Skeletal muscle satellite cell (primary cell): ENCODE measurements at regions not wholly inside any gene's neighbourhood (a gene's known extent, or its start where the extent isn't known, plus 50 kb on each side); places are given as distances from the start of the nearest gene placed in this dataset.

Experiments
- H3K27me3 ChIP-seq: 2 replicates; pipeline ENCODE4 v1.7.0; 2013; ENCODE audit warnings: low read length; ENCODE audit not compliant: control insufficient read depth, insufficient read depth
- H3K36me3 ChIP-seq: 2 replicates; pipeline ENCODE4 v1.7.0; 2013; ENCODE audit warnings: mild to moderate bottlenecking, control low read depth, low read length; ENCODE audit not compliant: insufficient read depth
- H3K4me1 ChIP-seq: 2 replicates; pipeline ENCODE4 v1.7.0; 2013; ENCODE audit warnings: low read length; ENCODE audit not compliant: control insufficient read depth, insufficient read depth
- H3K4me2 ChIP-seq: 2 replicates; pipeline ENCODE4 v1.7.0; 2013; ENCODE audit warnings: mild to moderate bottlenecking, low read length
- H3K4me3 ChIP-seq: 2 replicates; pipeline ENCODE4 v1.7.0; 2013; ENCODE audit warnings: low read length
- H3K9ac ChIP-seq: 2 replicates; pipeline ENCODE4 v1.7.0; 2013; ENCODE audit warnings: mild to moderate bottlenecking, low read depth, low read length, moderate library complexity
- H3K9me3 ChIP-seq: replicated peaks from 2 replicates; pipeline ENCODE4 v1.7.0; 2013; ENCODE audit warnings: mild to moderate bottlenecking, control low read depth, low read length

DNA sequence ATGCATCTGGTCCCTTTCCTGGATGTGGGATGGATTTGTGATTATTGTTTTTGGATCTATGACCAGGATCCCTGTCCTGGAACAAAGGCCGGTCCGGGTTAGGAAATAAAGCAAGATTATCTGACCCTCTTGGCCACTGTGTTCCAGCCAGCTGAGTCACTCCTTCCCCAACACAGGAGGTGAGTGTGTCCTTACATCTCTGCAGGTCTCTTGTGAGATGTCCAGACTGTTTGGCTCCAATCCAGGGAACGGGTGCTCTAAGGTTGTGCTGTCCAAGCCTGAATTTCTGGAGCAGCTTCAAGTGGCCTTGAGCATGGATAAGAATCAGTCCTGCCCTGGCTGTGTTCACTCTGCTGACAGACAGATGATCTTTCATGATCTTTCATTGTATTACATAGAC is 136.5 kb upstream of the CCL2 start:
- H3K4me3 ChIP-seq = no peak overlapping the region
- no peaks in the 10 kb centered on the region for H3K36me3 ChIP-seq
- no peaks in the 10 kb centered on the region for H3K27me3 ChIP-seq
- H3K9me3 ChIP-seq = no peaks in the 10 kb centered on the region
- no peak overlapping the region for H3K4me2 ChIP-seq
- H3K4me1 ChIP-seq = no peaks in the 10 kb centered on the region
- H3K9ac ChIP-seq = no peak overlapping the region

- Histone ChIP-seq H3K27me3 (no peaks in the 10 kb centered on the region), H3K4me3 (no peak overlapping the region), H3K4me1 (no peaks in the 10 kb centered on the region), H3K4me2 (no peak overlapping the region), H3K9me3 (no peaks in the 10 kb centered on the region), H3K36me3 (no peaks in the 10 kb centered on the region), H3K9ac (no peak overlapping the region)
Measured at GRCh38 chr17:34121311-34121710, 133.8 kb upstream of the CCL2 start.

DNA sequence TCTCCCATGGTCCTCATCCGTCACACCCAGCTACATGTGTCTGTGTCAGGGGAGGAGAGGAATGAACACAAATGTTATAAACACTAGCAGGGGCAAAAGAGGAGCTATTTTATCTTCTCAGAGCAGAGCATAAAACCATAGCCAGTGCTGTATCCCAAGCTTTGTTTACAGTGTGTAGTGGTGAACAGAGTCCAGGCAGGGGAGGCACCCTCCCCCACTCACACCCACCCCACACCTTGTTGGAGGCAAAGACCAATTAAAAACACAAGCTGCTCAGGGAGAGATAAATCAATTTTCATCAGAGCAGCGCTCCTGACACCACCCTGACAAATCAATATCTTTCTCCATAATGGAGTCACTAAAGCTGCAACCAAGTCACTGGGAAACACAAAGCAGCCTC is 132.6 kb upstream of the CCL2 start:
- no peaks in the 10 kb centered on the region for H3K36me3 ChIP-seq

DNA sequence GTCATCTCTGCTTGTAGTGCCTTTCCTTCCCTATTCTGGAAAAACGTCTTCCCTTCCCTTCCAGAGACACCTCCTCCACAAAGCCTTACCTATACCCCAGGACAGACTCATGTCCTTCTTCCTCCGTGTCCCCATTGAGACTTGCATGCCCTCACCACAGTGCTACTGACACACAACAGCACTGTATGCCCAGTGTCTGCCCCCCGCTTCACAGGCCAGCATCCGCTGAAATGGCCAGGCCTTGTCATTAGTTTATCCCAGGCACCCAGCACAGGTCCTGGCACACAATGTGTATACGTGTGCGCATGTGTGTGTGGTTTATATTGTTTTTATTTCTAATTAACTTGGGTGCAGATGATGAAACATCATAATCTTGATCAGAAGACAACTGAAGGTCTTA is 130.1 kb upstream of the CCL2 start:
- H3K27me3 ChIP-seq = no peaks in the 10 kb centered on the region
- H3K9ac ChIP-seq = no peak overlapping the region
- no peak overlapping the region for H3K4me2 ChIP-seq
- no peaks in the 10 kb centered on the region for H3K36me3 ChIP-seq
- H3K4me1 ChIP-seq = no peaks in the 10 kb centered on the region
- no peak overlapping the region for H3K4me3 ChIP-seq
- no peaks in the 10 kb centered on the region for H3K9me3 ChIP-seq

More for the DNA sequence above, 132.6 kb upstream of the CCL2 start:
- no peaks in the 10 kb centered on the region for H3K9me3 ChIP-seq
- no peak overlapping the region for H3K9ac ChIP-seq
- H3K4me3 ChIP-seq = no peak overlapping the region
- H3K4me2 ChIP-seq = no peak overlapping the region
- no peaks in the 10 kb centered on the region for H3K4me1 ChIP-seq
- H3K27me3 ChIP-seq = no peaks in the 10 kb centered on the region

DNA sequence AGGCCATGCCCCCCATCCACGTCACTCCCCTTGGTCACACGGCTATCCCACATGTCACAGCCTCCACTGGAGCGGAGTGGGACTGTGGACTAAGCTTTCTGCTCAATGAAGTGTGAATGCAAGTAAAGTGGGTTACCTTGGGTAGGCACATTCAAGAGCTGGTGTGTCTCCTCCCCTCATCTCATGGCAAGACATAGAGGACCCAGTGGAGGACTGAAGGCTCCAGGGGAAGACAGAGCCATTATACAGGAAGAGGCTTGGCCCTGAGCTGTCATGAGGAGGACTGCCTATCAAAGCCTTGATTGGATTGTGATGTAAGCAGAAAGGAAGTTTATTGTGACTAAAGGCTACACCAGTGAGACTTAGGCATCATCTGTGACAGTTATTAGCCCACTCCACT is 129.2 kb upstream of the CCL2 start:
- Histone ChIP-seq H3K4me3 (no peak overlapping the region), H3K27me3 (no peaks in the 10 kb centered on the region), H3K9me3 (no peaks in the 10 kb centered on the region), H3K36me3 (no peaks in the 10 kb centered on the region), H3K9ac (no peak overlapping the region), H3K4me2 (no peak overlapping the region), H3K4me1 (no peaks in the 10 kb centered on the region)

- no peaks in the 10 kb centered on the region for H3K9me3 ChIP-seq
- H3K4me2 ChIP-seq = no peak overlapping the region
- no peak overlapping the region for H3K9ac ChIP-seq
- H3K36me3 ChIP-seq = no peaks in the 10 kb centered on the region
- H3K4me1 ChIP-seq = no peaks in the 10 kb centered on the region
- no peaks in the 10 kb centered on the region for H3K27me3 ChIP-seq
- no peak overlapping the region for H3K4me3 ChIP-seq
Measured at GRCh38 chr17:34126496-34126895, 128.6 kb upstream of the CCL2 start.

- Histone ChIP-seq H3K4me1 (no peaks in the 10 kb centered on the region), H3K27me3 (no peaks in the 10 kb centered on the region), H3K4me2 (no peak overlapping the region), H3K9me3 (no peaks in the 10 kb centered on the region), H3K4me3 (no peak overlapping the region), H3K36me3 (no peaks in the 10 kb centered on the region), H3K9ac (no peak overlapping the region)
Measured at GRCh38 chr17:34126965-34127364, 128.1 kb upstream of the CCL2 start.

DNA sequence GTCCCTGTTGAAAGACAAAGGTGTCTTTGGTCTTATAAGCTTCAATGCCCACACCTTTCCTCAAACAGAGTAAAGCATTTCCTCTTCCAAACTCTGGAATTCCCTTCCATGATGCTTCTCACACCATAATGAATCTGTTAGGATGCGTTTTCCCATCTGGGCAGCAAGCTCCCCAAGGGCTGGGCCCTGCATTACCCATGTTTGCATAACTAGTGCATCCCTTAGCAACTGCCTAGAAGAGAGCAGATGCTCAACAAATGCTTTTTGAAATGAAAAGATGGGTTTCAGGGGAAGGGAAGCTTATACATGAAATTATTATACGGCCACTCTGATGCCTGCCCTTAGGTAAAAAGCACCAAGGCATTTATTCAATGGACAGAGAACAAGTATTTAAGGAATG is 124.5 kb upstream of the CCL2 start:
- no peak overlapping the region for H3K4me2 ChIP-seq
- no peak overlapping the region for H3K4me3 ChIP-seq
- no peak overlapping the region for H3K9ac ChIP-seq
- H3K27me3 ChIP-seq = no peaks in the 10 kb centered on the region
- H3K9me3 ChIP-seq = no peaks in the 10 kb centered on the region
- H3K4me1 ChIP-seq = no peaks in the 10 kb centered on the region
- no peaks in the 10 kb centered on the region for H3K36me3 ChIP-seq

DNA sequence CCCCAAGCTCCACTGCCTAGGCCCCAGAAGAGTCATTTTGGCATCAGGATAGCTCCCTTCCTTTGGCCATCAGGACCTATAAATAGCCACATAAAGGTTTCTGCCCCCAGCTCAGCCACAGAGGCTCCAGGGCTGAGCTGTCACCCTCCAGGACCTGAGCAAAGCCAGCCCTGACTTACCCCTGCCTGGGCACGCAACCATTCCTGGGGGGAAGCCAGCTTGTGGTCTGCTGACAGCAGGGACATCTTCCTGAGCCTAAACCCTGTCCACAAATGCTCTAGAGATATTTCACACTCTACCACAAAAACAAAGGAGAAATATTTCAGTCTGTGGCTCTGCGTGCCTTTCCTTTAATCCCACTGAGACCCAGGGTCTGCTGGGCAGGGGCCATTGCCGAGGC is 123.7 kb upstream of the CCL2 start:
- Histone ChIP-seq H3K4me1 (no peaks in the 10 kb centered on the region), H3K4me2 (no peak overlapping the region), H3K9me3 (no peaks in the 10 kb centered on the region), H3K27me3 (no peaks in the 10 kb centered on the region), H3K36me3 (no peaks in the 10 kb centered on the region), H3K9ac (no peak overlapping the region), H3K4me3 (no peak overlapping the region)

DNA sequence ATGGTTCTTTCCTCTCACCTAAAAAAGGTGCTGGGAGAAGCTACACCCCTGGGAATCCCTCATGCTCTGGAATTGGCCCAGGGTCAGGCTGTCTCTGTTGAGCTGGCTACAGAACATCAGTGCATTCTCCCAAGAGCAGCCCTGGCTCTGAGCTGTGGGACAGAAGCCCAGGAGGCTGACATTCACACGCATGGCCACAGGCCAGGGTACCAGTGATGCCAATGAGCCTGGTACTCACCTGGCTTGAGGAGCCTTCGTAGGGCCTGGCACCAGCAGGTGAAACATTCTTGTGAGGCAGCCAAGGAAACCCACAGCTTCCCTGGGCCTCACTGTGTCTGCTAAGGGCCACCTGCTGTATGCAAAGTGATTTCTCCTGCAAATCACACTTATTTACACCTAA is 121.7 kb upstream of the CCL2 start:
- Histone ChIP-seq H3K27me3 (no peaks in the 10 kb centered on the region), H3K9me3 (no peaks in the 10 kb centered on the region), H3K36me3 (no peaks in the 10 kb centered on the region), H3K4me3 (no peak overlapping the region), H3K4me2 (no peak overlapping the region), H3K9ac (no peak overlapping the region), H3K4me1 (no peaks in the 10 kb centered on the region)

DNA sequence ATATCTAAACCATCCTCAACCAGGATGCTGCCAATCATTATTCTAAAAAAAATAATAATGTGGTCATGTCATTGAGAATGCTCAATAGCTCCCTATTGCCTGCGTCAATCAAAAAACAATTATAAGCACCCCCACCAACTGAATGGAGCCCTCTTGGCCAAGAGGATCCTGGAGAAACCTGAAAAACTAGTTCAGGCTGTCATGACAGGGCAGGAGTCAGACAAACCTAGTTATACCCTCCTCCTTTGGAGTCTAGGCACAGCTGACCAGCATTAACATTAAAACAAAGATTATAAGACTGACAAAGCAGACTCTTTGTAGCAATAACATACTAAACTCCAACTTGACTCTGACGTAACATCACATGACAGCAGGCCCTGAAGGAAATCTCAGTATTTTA is 119.2 kb upstream of the CCL2 start:
- Histone ChIP-seq H3K9me3 (no peaks in the 10 kb centered on the region), H3K9ac (no peak overlapping the region), H3K27me3 (no peaks in the 10 kb centered on the region), H3K4me3 (no peak overlapping the region), H3K4me2 (no peak overlapping the region), H3K4me1 (no peaks in the 10 kb centered on the region), H3K36me3 (no peaks in the 10 kb centered on the region)

- Histone ChIP-seq H3K36me3 (no peaks in the 10 kb centered on the region), H3K9ac (no peak overlapping the region), H3K4me2 (no peak overlapping the region), H3K9me3 (no peaks in the 10 kb centered on the region), H3K27me3 (no peaks in the 10 kb centered on the region), H3K4me1 (no peaks in the 10 kb centered on the region), H3K4me3 (no peak overlapping the region)
Measured at GRCh38 chr17:34140006-34140405, 115.1 kb upstream of the CCL2 start.

- Histone ChIP-seq H3K36me3 (no peaks in the 10 kb centered on the region), H3K4me2 (no peak overlapping the region), H3K9ac (no peak overlapping the region), H3K4me1 (no peaks in the 10 kb centered on the region), H3K4me3 (no peak overlapping the region), H3K27me3 (no peaks in the 10 kb centered on the region), H3K9me3 (no peaks in the 10 kb centered on the region)
Measured at GRCh38 chr17:34141590-34141989, 113.5 kb upstream of the CCL2 start.
